GM19438 (cell line): ENCODE measurements at regions not wholly inside any gene's neighbourhood (a gene's known extent, or its start where the extent isn't known, plus 50 kb on each side); places are given as distances from the start of the nearest gene placed in this dataset.

Experiments
- ATAC-seq: cut with Tn5 transposase; IDR thresholded peaks from one replicate; pipeline ENCODE4 v1.9.1; 2021; ENCODE audit warnings: low read depth; ENCODE audit not compliant: unreplicated experiment

- ATAC-seq, result no peak
Observed at GRCh38 chr3:101172516-101172915, 147.9 kb downstream of the IMPG2 start.

- ATAC-seq, result no peak
Observed at GRCh38 chr3:101171681-101172191, 148.6 kb downstream of the IMPG2 start.

DNA sequence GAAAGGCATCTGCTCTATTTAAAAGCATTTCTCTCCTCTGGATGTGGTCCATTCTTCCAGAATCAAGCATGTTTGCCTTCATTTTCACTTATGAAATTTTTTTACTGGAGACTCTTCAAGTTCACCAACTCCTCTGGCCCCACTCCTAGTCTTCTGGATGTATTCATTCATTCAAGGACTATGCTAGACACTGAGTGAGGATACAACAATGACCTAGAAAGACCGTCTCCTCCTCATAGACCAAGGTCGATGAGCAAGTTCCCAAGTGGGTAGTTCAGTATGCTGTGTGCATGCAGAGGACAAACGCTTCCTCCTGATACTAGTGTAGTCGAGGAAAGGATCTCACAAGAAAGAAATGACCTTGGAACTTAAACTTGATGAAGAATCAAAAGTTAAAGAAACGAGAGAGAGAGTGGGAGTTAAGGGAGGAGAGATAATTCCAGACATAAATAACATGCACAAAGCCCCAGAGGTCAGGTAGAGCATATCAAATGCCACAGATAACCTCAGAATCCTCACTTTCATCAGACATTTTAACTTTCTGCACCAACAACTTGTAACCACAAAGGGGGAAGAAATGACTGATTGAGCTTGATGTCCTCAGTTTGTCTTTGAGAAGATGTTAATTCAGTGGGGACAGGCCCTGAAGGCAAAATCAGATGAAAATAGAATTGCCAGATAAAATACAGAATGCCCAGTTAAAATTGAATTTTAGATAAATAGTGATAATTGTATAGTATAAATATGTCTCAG, 149.4 kb downstream of the IMPG2 start:
- no peak for ATAC-seq

DNA sequence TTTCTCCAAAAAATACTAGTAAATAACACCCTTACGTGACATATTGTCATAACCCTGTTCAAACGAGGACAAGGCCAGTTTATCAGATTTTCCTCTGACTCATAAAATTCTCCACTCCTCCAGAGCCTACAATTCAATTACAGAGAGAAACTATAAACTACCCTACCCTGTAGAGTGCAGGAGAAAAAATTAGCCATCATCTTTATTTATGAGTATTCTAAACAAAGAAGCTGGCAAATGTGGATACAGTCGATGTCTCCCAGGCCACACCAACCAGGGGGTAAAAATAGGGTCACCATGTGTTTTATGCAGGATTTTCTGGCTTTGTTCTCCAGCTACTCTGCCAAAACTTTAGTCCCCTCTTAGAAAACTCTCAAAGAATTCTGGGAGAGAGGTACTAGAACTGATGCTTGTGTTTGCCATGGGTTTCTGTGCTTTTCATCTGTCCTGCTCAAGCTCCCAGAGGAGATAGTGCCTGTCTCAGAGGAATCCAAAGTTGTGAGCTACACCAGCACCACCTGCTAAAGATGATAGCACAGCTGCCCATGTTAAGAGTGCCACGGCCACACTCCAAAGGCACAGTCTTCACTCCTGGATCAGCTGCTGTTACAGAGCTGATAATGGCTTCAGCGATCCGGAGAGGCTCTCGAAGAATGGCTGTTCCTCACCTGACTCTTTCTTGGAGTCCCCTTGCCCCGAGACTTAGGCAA, 150.2 kb downstream of the IMPG2 start:
- ATAC-seq, result no peak

GRCh38 chr3:101169516-101169915, 150.9 kb downstream of the IMPG2 start:
- no peak for ATAC-seq

DNA sequence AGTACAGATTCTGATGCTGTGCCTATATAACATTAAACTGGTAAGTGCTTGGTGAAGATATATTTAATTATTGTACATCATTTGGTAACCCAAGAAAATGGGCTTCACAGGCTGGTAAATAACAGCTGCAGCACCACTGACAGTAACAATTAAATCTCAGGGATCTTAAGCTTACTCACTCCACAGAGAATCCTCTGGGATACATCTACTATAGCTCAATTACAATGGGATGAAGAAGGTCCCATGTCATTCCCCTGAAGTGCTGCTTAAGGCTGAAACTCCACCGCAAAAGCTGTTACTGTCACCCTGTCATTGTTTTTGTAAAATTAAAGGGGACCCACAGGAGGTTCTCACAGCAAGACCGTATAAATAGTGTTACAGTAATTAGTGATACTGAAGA, 153.0 kb downstream of the IMPG2 start:
- ATAC-seq, result no peak

DNA sequence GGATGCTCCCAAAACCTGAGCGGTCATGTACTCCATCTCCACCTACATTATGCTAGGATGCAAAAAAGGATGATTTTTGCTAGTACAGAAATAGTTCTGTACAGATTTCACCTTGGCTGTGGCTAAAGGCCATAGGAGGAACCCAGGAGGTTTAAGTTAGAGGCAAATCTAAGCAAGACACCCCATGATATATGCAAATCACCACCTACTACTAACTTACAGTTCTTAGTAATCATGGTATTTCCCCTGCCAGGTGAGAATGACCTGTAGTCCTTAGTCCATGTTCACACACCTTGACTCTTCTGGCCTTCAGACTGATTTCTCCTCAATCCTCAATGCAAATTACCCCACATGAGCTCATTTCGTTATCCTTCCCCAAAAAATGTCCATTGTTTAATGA, 154.2 kb downstream of the IMPG2 start:
- no peak for ATAC-seq

GRCh38 chr3:101163554-101163953, 156.8 kb downstream of the IMPG2 start:
- no peak for ATAC-seq

DNA sequence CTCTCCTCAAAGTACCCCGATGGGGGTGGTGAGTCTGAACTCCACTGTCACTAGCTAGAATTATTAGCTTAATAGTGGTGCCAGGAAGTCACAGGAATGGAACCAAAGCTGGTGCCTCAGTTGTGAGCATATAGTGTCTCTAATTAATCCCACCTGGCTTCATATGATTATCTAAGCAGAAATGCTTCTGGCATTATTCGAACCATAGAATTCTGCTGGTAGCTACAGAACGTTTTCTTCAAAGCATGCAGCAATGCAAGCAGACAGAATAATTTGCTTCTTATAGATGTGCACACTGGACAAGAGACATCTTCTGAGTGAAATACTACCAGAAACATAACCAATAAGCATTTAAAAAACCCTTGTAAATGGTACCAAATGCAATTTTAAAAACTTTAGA, 160.9 kb downstream of the IMPG2 start:
- no peak for ATAC-seq

DNA sequence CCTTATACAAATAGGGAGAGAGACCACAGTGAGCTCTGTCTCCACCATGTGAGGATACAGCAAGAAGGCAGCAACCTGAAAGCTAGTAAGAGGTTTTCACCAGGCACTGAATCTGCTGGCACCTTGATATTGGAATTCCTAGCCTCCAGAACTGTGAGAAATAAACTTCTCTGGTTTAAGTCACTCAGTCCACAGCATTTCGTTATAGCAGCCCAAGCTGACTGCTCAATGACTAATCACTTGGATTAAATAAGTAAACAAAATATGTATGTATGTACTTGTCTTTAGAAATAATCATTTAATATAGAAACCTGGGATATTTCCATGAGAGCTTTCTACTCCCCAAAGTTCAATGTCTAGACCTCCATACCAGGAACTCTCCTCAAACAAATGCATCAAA, 162.0 kb downstream of the IMPG2 start:
- ATAC-seq, result no peak

GRCh38 chr3:101156787-101157345, 163.5 kb downstream of the IMPG2 start:
- ATAC-seq, result no peak

DNA sequence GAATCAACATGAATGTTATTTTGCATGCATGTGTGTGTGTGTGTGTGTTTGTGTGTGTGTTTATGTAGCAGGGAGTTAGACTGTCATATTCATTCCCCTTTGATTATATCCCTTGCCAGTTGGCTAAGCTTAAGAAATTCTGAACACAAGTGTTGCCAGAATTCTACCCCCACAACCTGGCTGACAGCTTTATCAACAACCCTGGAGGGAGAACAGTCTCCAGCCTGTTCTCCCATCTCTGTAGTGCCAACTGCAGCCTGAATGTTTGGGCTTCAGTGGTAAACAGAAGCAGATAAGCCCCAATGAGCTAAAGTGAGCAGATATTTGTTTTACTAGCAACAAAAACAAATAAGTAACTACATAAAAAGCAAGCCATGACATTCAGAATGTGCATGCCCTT, 162.6 kb upstream of the ABI3BP start:
- ATAC-seq, result no peak

DNA sequence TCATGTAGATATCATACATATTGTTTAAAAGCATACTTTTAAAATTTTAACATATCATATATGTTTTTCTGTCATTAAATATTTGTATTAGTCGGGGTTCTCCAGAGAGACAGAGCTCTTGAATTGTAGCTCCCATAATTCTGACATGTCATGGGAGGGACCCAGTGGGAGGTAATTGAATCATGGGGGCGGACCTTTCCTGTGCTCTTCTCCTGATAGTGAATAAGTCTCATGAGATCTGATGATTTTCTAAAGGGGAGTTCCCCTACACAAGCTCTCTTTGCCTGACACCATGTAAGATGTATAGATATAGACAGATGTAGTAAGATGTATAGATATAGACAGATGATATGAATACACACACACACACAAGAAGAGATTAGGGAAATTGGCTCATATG, 161.2 kb upstream of the ABI3BP start:
- no peak for ATAC-seq

DNA sequence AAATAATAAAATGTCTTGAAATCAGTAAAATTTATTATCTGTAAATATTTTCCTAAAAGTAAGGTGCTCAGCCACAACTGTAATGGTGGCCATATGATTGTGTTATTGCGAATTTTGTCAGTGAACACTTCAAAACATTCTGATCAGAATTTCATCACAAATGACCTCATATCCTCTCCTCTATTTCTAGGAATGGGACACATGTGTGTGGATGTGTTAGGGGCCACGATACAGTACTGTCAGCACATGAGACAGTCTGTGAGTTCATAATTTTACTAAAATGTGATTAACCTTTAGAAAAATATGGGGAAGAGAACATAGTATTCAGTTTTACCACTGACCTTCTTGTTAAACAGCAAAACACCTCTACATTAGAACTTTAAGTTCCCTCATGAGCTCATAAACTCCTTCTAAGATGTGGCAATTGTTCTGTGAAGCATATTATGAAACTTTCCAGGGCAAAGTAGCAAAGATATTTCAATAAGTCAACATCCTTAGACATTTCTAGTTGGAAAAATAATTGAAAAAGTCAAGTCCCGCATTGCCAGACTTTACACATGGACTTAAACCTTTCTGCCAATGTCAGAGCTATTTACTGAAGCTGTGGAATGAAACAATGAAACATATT, 158.2 kb upstream of the ABI3BP start:
- ATAC-seq, result no peak

- ATAC-seq, result no peak
Observed at GRCh38 chr3:101150504-101150903, 157.3 kb upstream of the ABI3BP start.

- no peak for ATAC-seq
Observed at GRCh38 chr3:101149707-101150106, 156.5 kb upstream of the ABI3BP start.

DNA sequence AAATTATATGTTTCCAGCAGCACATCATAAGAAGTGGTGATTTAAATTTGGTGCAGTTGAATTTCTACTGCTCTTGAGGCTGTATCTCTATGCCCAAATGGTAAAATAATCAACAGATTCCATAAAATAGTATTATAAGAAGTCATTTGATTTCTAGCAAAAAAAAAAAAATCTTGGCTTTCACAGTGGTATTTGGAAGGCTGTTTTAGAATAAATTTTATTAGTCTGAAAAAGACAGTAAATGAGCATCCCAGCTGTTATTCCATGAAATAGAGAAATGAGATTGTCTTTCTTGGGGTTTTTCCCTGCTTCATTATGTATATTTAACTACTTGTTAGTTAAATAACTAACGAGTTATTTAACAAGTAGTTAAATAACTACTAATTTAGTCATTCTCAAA, 156.0 kb upstream of the ABI3BP start:
- no peak for ATAC-seq

DNA sequence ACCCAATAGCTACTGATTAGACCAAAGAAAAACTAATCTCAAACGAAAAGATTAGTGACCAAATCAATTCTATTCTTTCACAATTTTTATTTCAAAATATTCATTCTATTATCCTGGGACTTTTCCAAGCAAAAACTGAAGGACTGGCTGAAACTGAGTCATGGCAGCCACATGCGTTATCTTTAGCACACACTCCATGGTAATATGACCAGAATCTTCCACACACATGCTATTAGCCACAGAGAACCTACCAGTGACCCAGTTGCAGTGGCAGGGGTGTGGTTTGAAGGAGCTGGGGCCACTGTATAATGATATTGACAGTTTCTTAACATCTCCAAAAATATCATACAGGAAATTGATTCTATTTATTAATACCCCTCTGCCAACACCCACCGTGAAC, 154.8 kb upstream of the ABI3BP start:
- ATAC-seq, result no peak

GRCh38 chr3:101146946-101147345, 153.7 kb upstream of the ABI3BP start:
- ATAC-seq, result no peak

- no peak for ATAC-seq
Observed at GRCh38 chr3:101144105-101144504, 150.9 kb upstream of the ABI3BP start.

- ATAC-seq, result no peak
Observed at GRCh38 chr3:101143012-101143411, 149.8 kb upstream of the ABI3BP start.
